ENCODE measurements at regions not wholly inside any gene's neighbourhood (a gene's known extent, or its start where the extent isn't known, plus 50 kb on each side); places are given as distances from the start of the nearest gene placed in this dataset.

- TF ChIP-seq CTCF (IDR thresholded peaks at IDR 0.05) (no peak), POLR2A (IDR thresholded peaks at IDR 0.05) (no peak)
Measured at GRCh38 chr1:163747855-163748254, 426.1 kb downstream of the NUF2 start.

Measured in right lobe of liver (tissue), 4 donors.